Panc1 (cell line): ENCODE measurements at regions not wholly inside any gene's neighbourhood (a gene's known extent, or its start where the extent isn't known, plus 50 kb on each side); places are given as distances from the start of the nearest gene placed in this dataset.

Experiments used
- ATAC-seq: fragments of 200-7000 bp; cut with Tn5 transposase; 2 replicates; pipeline ENCODE4 v1.9.1; 2020; ENCODE audit warnings: mild to moderate bottlenecking, moderate library complexity
- BruUV-seq: library from RNA; stranded (reverse); fragments of 400-500 nt; replicated peaks from 2 replicates; lab custom pipeline; 2021; lab: Mats Ljungman, UMichigan
- CTCF ChIA-PET: fragments of 300-600 bp; sonication (Branson Sonifier 250); formaldehyde crosslinking; loops from one replicate; lab custom pipeline; 2022; ENCODE audit warnings: antibody characterized with exemption; lab: Charles Lee
- POLR2A ChIA-PET: fragments of 300-600 bp; sonication (Branson Sonifier 250); formaldehyde crosslinking; loops from one replicate; lab custom pipeline; 2022; ENCODE audit warnings: antibody characterized with exemption; lab: Charles Lee
- DNase-seq: peaks from one replicate; pipeline ENCODE4 v3.0.0-alpha.2; 2010; ENCODE audit warnings: low read depth, low spot score
- H3K27ac ChIP-seq: 2 replicates; pipeline ENCODE4 v1.5.1; 2011; ENCODE audit warnings: mild to moderate bottlenecking, low read length, inconsistent platforms
- H3K27me3 ChIP-seq: fragments of 200-500 bp; sonication (Bioruptor generic); 2 replicates; pipeline ENCODE4 v1.6.0; 2014; ENCODE audit warnings: low read length, inconsistent platforms; ENCODE audit not compliant: control insufficient read depth, insufficient read depth
- H3K36me3 ChIP-seq: fragments of 200-500 bp; sonication (Bioruptor generic); 2 replicates; pipeline ENCODE4 v1.5.1; 2014; ENCODE audit warnings: inconsistent platforms, mild to moderate bottlenecking, low read length, moderate library complexity; ENCODE audit not compliant: control insufficient read depth, insufficient read depth
- H3K4me1 ChIP-seq: 2 replicates; pipeline ENCODE4 v1.5.1; 2011; ENCODE audit warnings: inconsistent platforms, mild to moderate bottlenecking, low read length, moderate library complexity; ENCODE audit not compliant: control insufficient read depth, insufficient read depth
- H3K4me3 ChIP-seq, 2 experiments: 2 replicates each; pipeline ENCODE4 v1.5.1; 2011 to 2012; ENCODE audit warnings: low read depth in 2 of 2, low read length in 2 of 2, mild to moderate bottlenecking in 2 of 2, inconsistent platforms in 1 of 2, moderate library complexity in 1 of 2
- H3K9me3 ChIP-seq: fragments of 200-500 bp; sonication (Bioruptor generic); 2 replicates; pipeline ENCODE4 v1.5.1; 2014; ENCODE audit warnings: low read depth, mild to moderate bottlenecking, inconsistent platforms, low read length, moderate library complexity; ENCODE audit not compliant: control insufficient read depth, insufficient read depth
- POLR2AphosphoS5 ChIP-seq: IDR thresholded peaks from 2 replicates; pipeline ENCODE4 v1.6.1; 2012; ENCODE audit warnings: mild to moderate bottlenecking, low read depth, low read length, moderate library complexity
- SIN3A ChIP-seq: IDR thresholded peaks from 2 replicates; pipeline ENCODE4 v1.6.1; 2012; ENCODE audit warnings: low read depth, mild to moderate bottlenecking, low read length, moderate library complexity, borderline replicate concordance; ENCODE audit not compliant: insufficient read depth
- TCF7L2 ChIP-seq: IDR thresholded peaks from 2 replicates; pipeline ENCODE4 v1.6.1; 2011; ENCODE audit warnings: mild to moderate bottlenecking, low read depth, low read length, inconsistent platforms
- in situ Hi-C: cut with HindIII; loops from 2 replicates; pipeline ENCODE4 v1.10.0; 2016; ENCODE audit warnings: low sequenced_read_pairs, low pct_unique_long_range_greater_than_20kb
- intact Hi-C: fragments of 100-400 bp; cut with micrococcal nuclease; formaldehyde crosslinking; loops from one replicate; pipeline ENCODE4 v1.10.0; 2022; ENCODE audit not compliant: unreplicated experiment
- TF ChIP-seq, protein P1 (sequence below), 2 experiments: IDR thresholded peaks; 2 replicates each; pipeline ENCODE4 v1.6.1; 2011 to 2012; ENCODE audit warnings: low read depth in 2 of 2, control low read depth in 1 of 2, low read length in 1 of 2, mild to moderate bottlenecking in 1 of 2, moderate library complexity in 1 of 2; ENCODE audit not compliant: insufficient read depth in 1 of 2
- TF ChIP-seq, protein P2 (sequence below): fragments of 450-650 bp; IDR thresholded peaks from 2 replicates; pipeline ENCODE4 v1.5.1; 2017; ENCODE audit warnings: mild to moderate bottlenecking

DNA sequence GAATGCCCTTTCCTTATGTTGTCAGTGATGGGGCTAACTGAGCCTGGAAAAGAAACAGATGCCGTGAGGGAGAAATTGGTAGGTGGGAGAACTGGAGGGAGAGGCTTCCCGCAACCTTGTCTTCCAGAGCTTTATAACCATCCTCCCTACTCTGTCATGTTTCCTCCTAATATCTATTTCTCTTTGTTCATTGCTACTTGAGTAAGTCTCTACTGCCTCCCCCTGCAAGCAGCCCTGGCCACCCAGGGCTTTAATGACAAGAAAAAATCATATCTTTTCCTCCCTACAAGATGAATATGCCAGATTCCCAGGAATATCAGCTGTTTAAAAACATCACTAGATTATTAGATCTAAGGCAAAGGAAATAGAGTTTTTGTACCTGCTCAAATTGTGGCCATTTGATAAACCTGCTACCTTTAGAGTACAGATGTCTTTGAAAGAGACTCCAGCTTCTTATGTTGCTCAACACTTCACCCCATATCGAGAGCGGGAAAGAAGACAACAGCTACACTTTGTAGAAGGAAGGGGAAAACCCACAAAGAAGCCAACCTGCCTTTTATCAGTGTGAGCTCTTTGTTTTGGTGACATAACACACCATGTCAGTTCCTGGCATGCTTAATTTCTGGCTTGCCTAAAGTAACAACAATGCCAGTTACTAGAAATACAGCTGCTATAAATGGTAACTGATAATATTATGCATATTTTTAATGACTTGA lies 186.6 kb upstream of the LEF1 start:
- Histone ChIP-seq H3K4me1 (no peaks in the 10 kb centered on the region), H3K4me3 (no peak overlapping the region), H3K36me3 (no peaks in the 10 kb centered on the region), H3K27ac (no peak overlapping the region), H3K9me3 (no peaks in the 10 kb centered on the region), H3K27me3 (no peaks in the 10 kb centered on the region)
- DNase-seq (no peak), ATAC-seq (no peak)
- POLR2A ChIA-PET: no interaction called here
- intact Hi-C loops: no loop called here
- in situ Hi-C loops: no loop called here
- TF ChIP-seq POLR2AphosphoS5: no peak
- TF ChIP-seq SIN3A: no peak
- TF ChIP-seq, protein P1, sequence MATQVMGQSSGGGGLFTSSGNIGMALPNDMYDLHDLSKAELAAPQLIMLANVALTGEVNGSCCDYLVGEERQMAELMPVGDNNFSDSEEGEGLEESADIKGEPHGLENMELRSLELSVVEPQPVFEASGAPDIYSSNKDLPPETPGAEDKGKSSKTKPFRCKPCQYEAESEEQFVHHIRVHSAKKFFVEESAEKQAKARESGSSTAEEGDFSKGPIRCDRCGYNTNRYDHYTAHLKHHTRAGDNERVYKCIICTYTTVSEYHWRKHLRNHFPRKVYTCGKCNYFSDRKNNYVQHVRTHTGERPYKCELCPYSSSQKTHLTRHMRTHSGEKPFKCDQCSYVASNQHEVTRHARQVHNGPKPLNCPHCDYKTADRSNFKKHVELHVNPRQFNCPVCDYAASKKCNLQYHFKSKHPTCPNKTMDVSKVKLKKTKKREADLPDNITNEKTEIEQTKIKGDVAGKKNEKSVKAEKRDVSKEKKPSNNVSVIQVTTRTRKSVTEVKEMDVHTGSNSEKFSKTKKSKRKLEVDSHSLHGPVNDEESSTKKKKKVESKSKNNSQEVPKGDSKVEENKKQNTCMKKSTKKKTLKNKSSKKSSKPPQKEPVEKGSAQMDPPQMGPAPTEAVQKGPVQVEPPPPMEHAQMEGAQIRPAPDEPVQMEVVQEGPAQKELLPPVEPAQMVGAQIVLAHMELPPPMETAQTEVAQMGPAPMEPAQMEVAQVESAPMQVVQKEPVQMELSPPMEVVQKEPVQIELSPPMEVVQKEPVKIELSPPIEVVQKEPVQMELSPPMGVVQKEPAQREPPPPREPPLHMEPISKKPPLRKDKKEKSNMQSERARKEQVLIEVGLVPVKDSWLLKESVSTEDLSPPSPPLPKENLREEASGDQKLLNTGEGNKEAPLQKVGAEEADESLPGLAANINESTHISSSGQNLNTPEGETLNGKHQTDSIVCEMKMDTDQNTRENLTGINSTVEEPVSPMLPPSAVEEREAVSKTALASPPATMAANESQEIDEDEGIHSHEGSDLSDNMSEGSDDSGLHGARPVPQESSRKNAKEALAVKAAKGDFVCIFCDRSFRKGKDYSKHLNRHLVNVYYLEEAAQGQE (IDR thresholded peaks at IDR 0.05; ENCODE audit: insufficient read depth in 1 of 2, low read depth in 2 of 2, low read length in 1 of 2): no peak
- TF ChIP-seq, protein P2, sequence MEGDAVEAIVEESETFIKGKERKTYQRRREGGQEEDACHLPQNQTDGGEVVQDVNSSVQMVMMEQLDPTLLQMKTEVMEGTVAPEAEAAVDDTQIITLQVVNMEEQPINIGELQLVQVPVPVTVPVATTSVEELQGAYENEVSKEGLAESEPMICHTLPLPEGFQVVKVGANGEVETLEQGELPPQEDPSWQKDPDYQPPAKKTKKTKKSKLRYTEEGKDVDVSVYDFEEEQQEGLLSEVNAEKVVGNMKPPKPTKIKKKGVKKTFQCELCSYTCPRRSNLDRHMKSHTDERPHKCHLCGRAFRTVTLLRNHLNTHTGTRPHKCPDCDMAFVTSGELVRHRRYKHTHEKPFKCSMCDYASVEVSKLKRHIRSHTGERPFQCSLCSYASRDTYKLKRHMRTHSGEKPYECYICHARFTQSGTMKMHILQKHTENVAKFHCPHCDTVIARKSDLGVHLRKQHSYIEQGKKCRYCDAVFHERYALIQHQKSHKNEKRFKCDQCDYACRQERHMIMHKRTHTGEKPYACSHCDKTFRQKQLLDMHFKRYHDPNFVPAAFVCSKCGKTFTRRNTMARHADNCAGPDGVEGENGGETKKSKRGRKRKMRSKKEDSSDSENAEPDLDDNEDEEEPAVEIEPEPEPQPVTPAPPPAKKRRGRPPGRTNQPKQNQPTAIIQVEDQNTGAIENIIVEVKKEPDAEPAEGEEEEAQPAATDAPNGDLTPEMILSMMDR: no peak
- TF ChIP-seq TCF7L2: no peak
- BruUV-seq: no TSS peak
- CTCF ChIA-PET: no interaction called here

DNA sequence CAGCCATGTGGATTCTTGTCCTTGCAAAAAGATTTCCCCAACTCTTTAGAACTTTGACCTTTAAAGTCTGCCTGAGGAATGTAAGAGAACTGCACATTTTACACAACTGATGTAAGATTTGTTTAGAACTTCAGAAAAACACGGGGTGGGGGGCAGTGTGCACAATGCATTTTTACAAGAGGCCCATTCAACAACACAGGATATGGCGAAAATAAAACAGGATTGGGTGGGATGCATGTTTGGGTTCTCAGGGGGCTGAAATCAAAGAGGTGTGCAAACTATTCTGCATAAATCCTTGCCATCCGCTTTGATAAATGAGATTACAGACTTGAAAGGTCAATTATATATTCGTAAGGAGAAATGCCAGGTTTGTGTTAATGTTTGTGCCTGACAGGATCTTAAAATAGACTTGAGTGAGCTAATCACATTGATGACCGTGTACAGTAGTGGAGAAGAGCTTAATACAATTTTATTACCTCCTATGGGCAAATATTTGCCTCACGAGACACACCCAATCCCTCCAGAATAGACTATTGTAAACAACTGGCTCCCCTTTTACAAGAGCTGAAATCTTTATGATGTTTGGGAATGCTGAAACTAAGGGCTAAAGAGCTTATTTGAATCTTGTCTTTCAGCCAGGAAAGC lies 184.1 kb upstream of the LEF1 start:
- intact Hi-C loops (no loop called here), in situ Hi-C loops (no loop called here)
- DNase-seq: no peak
- H3K27ac ChIP-seq: no peak overlapping the region
- no peaks in the 10 kb centered on the region for H3K4me1 ChIP-seq
- ChIA-PET POLR2A (no interaction called here), CTCF (no interaction called here)
- H3K4me3 ChIP-seq: no peak overlapping the region
- no peaks in the 10 kb centered on the region for H3K27me3 ChIP-seq
- H3K9me3 ChIP-seq: no peaks in the 10 kb centered on the region
- BruUV-seq: no TSS peak
- TF ChIP-seq TCF7L2 (no peak), POLR2AphosphoS5 (no peak), SIN3A (no peak)
- TF ChIP-seq, protein P1 (IDR thresholded peaks at IDR 0.05; ENCODE audit: insufficient read depth in 1 of 2, low read depth in 2 of 2, low read length in 1 of 2): no peak
- TF ChIP-seq, protein P2: no peak
- no peaks in the 10 kb centered on the region for H3K36me3 ChIP-seq
- no peak for ATAC-seq
